HK-2 (cell line): ENCODE measurements at regions not wholly inside any gene's neighbourhood (a gene's known extent, or its start where the extent isn't known, plus 50 kb on each side); places are given as distances from the start of the nearest gene placed in this dataset.
"Not testable (repeated sequence)": the region's sequence is repeated elsewhere in the genome, so short reads cannot be mapped to it uniquely, and the experiment has no call there.

Experiments used
- DNase-seq: peaks from one replicate; pipeline ENCODE4 v3.0.0-alpha.2; 2018; ENCODE audit not compliant: unreplicated experiment

- DNase-seq = no peak
Measured at GRCh38 chr16:63943566-63943965, 1178.3 kb downstream of the CDH11 start.

DNA sequence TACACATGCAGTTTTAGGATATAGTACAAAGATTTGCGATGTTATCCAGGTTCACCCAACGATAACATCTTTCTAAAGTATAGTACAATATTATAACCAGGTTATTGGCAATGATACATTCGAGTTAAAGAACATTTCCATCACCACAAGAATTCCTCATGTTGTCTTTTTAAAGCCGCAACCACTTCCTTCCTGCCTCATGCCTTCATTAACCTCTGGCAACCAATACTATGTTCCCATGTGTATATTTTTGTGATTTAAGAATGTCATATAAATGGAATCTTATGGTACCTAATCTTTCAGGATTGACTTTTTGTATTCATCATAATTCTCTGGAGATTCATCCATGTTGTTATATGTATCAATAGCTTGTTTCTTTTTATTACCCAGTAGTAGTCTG lies 1183.2 kb downstream of the CDH11 start:
- no peak for DNase-seq

DNA sequence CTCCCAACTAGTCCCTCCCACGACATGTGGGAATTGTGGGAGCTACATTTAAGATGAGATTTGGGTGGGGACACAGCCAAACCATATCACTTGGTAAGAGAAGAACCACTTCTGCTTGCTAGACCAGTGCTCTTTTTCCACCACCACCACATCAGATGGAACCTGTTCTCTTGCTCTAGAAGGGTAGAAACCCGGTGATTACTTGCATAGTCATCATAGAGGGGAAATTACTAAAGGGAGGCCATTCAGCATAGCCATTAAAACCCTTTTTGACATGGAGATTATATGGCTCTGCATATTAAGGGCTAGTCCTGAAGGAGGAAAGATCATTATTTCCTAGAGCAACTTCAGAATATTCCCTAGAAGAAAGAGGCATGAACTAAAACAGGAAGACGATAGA lies 1188.0 kb downstream of the CDH11 start:
- no peak for DNase-seq

GRCh38 chr16:63928421-63928820 lies 1193.4 kb downstream of the CDH11 start:
- DNase-seq = no peak

DNA sequence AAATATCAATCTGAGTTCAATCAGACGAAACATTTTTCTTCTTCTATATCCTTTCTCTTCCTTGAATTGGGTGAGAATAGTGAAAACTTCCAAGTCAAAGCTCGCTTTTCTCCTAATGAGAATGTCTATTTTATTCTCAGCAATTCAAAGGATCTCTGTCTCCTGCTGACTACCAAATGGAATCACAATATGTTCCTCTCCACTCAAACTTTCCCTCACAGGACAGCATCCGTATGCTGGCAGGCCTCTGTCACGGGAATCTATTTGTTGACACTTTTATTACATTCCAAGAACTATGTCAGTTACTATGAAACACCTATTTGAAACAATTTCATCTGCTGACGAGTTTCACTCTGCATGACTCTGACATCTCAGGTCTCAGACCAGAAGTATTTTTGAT lies 1196.6 kb downstream of the CDH11 start:
- no peak for DNase-seq

DNA sequence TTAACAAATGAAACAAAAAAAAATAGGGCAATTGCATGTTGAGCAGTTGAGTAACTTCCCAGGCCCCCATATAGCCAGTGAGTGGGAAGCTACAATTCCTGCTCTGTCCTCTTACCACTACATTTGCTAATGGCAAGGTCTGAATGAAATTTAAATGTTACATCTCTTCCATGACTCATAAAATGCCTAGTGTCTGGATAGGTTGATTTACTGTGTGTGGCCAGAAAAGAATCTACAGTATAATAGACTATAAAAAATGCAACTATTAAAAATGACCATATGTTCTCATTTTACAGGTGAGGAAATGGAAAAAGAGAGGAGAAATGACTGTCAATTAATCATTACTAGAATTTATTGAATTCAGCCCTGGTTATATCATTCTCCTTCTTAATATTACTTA lies 1199.3 kb downstream of the CDH11 start:
- no peak for DNase-seq

GRCh38 chr16:63921737-63922295 lies 1200.0 kb downstream of the CDH11 start:
- no peak for DNase-seq

DNA sequence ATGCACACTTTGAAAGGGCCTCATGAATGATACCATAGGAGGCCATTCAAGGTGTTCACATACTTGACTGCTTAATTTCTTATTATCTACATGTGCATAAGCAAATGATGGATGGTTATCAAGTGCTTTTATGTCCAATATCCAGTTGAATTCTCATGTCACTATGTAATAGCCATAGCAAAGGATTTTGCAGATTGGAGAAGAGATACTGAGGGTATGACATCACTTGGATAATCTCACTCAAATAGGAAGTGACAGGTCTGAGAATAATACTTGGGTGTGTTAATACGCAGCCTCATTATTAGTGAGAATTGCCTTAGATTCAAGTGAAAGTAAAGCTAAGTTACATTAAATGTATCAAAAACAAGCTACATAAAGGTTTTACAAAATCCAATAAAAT lies 1208.6 kb downstream of the CDH11 start:
- DNase-seq = no peak

DNA sequence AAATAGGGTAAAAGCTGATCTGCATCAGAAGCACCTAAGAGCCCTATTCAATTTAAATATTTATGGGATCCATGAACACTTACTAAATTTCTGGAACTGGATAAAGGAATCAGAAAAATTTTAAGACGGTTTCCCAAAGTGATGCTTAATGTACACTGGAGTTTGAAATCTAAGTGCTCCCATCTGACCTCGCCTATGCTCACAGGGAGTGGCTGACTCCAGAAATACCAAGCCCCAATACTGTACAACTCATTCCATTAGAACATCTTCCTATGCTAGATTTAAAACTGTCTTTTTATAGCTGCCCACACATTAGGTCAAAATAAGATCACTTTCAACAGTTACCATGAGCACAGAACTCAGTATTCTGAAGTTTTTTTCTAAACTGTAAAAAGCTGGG lies 1214.6 kb downstream of the CDH11 start:
- DNase-seq = no peak

DNA sequence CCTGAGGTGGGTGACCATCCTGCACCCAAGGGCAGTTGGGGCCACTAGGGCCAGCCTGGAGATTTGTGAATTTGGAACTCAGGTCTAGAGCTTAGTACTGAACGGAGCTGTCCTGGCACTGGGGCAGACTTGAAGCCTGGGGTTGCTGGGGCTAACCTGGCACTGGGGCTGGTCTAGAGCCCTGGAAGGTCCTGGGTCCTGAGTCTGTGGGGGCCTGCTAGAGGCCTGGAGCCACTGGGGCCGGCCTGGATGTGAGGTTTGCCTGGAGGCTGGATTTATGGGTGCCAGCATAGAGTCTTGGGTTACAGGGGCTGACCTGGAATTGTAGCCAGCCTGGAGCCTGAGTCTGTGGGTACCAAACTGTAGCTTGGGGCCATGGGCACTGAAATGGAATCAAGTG lies 1216.9 kb downstream of the CDH11 start:
- no peak for DNase-seq

DNA sequence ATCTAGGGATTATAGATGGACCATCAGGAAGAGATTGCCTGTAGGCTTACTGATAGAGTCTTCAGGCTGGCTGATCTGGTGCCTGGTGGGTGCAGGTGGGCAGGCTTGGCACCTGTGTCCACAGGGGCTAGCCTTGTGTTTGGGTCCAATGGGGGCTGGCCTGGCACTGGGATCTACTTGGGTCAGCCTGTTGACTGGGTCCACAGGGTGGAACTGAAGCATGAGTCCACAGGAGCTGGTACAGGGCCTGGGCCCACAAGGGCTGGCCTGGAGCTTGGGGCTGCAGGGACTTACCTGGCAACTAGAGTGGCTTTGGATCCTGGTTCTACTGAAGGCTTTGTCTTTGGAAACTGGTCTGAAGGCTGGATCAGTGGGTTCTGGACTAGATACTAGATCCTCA lies 1217.7 kb downstream of the CDH11 start:
- no peak for DNase-seq

DNA sequence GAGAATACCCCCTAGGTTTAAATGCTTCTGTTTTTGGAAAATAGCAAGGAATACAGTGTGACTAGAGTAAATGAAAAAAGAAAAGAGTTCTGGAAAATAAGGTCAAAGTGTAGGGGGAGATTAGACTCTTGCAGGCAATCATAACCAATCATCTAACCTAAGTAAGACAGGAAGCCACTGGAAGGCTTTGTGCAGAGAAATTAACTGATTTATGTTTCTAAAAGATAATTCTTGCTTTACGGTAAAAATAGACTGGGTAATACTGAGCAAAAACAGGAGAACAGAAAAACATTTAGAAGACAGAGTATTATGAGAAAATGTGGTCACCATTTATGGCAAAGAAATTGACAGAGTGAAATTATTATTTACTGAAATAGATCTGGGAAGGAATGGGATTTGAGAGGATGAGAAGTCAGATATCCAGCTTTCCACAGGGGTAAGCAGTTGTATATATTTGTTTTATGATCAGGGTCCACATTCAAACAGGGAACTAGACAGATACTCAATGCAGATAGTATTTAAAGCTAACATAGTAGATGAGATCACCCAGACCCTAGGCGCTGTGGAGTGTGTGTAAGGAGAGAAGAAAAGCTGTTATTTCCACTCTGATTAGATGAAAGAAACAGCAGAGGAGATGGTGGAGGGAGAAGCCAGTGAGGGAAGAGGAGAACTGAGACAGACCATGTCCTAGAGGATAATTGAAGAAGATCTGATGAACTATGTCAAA lies 1225.3 kb downstream of the CDH11 start:
- DNase-seq = no peak

DNA sequence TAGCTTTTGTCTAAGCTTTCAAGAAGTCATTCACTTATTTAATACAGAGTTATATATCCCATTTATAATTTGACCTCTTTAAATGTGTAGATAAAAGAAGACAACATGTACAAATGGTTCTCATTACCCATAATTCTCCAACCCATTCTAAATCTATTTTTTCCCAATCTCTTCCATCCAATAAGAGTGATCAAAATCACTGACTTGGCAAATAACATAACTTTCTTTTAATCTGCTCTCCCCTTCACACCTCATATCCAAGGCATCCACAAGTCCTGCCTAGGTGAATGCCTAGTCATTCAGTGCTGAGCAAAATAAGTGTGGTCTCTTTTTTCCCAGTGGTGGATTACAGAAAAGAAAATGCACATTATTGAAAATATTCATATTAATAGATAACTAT lies 1231.1 kb downstream of the CDH11 start:
- no peak for DNase-seq

DNA sequence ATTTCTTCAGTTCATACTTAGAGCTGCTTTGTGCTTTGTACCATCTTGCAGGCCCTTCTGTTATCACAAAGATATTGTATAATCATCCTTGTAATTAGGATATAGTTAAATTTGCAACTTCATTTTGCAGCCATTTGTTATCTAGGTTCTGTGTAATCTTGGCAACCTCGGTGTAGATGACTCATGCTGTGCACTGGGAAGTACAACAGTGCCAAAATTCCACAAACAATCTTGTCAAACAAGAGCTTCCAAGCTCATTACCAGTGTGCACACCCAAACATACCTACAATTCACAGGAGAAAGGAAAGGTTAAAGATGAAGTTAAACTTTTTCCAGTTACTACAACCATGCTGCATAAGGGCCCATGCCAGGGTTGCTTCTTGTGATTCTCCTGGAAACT lies 1231.8 kb downstream of the CDH11 start:
- DNase-seq = no peak

GRCh38 chr16:63883091-63883490 lies 1238.8 kb downstream of the CDH11 start:
- DNase-seq = no peak

DNA sequence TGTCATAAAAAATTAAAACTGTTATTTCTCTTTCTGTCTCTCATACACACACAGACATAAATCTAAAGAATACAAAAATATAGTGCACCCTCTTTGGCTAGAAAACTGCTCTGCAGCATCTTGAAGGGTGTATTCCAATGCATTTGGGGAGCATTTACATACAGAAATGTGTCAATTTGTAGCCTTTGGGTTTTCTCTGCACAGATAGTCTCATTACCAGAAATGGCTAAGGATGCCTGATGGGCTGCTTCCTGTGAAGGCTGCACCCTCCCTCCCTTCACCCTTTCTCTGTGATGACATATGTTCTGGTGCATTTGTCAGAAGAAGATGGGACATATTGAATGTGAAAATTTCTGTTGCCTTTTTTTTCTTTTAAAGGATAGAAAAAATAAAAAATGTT lies 1239.3 kb downstream of the CDH11 start:
- no peak for DNase-seq

DNA sequence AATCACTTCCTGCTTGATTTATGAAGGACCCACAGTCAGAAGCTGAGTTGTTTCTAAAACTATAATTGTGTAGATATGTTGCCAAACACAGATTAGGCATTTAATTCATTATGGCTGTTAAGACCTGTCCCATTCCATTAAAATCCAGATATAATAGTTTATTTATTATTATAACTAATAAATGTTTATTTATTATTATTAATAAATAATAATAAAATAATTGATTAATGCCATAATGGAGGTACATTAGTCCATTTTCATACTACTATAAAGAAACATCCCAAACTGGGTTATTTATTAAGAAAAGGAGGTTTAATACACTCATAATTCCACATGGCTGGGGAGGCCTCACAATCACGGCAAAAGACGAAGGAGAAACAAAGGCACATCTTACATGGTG lies 1240.9 kb downstream of the CDH11 start:
- DNase-seq = no peak

DNA sequence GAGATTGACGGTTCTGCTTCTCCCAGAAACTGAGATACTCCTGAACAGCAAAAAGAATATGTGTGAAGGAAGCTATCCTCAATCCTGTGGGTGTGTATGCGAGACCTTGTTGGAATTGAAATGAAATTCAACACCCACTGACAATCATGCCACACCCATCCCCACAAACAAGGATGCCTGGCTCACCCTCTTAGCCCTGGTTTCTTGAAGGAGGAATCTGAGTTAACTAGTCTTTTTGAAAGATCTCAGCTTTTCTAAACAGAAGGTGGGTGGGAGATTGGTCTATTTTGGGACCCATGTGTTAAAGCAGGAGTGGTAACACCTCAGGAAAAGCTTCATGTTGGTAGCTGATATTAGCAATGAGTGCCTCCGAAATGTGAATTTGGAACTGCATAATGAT lies 1244.5 kb downstream of the CDH11 start:
- no peak for DNase-seq

- no peak for DNase-seq
Measured at GRCh38 chr16:63876103-63876502, 1245.8 kb downstream of the CDH11 start.

DNA sequence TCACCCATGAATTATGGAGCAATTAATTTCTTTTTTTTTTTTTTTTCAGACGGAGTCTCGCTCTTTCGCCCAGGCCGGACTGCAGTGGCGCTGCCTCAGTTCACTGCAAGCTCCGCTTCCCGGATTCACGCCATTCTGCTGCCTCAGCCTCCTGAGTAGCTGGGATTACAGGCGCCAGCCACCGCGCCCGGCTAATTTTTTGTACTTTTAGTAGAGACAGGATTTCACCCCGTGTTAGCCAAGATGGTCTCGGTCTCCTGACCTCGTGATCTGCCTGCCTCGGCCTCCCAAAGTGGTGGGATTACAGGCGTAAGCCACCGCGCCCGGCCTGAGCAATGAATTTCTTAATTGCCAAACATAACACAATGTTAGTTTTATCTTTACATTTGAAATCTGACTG lies 1261.2 kb downstream of the CDH11 start:
- DNase-seq = not testable (repeated sequence)

DNA sequence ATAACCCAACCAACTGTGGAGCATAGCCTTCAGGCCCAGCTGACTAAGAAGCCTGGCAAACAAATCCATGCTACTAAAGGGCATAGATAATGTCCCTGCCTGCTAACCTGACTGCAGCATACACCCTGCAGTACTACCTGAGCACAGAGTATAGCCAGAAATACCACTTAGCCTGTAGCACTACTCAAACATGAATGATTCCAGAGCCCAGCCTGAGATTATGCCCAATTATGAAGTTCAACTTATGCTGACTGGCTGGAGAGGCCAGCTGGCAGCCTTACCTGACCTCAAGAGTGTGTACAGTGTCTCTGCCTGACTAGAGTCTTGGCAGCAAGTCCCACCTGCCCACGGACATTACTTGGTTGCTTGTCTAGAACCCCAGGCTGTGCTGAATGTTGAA lies 1265.3 kb downstream of the CDH11 start:
- no peak for DNase-seq

DNA sequence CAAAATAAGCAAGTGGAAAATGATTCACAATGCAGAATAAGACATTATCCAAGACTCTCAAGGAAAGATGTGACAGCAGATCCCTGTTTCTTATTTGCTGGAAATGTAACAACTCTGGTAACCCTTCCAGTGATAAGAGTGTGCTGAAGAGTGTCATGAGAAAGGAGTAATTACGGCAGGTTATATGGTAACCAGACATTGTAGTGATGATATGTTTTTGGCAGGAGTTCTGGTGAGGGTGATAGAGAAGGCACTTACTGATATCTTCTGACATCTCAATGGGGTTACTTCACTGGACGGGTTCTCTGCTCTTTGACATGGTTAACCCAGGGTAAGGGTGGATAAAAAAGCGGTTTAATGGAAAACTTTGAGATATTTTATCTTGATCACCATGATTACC lies 1270.9 kb downstream of the CDH11 start:
- no peak for DNase-seq

- DNase-seq = no peak
Measured at GRCh38 chr16:63841271-63841670, 1280.6 kb downstream of the CDH11 start.

GRCh38 chr16:63830061-63830460 lies 1291.8 kb downstream of the CDH11 start:
- no peak for DNase-seq
